ENCODE measurements at regions not wholly inside any gene's neighbourhood (a gene's known extent, or its start where the extent isn't known, plus 50 kb on each side); places are given as distances from the start of the nearest gene placed in this dataset.

GRCh38 chr1:54475946-54476516, 69.8 kb upstream of the SSBP3 start (continued):
- TF ChIP-seq ATF4 (CRISPR knock-in tag; IDR thresholded peaks at IDR 0.05) (no peak), ZNF79 (CRISPR knock-in tag; IDR thresholded peaks at IDR 0.05; ENCODE audit: low read depth) (no peak), HCFC1 (IDR thresholded peaks at IDR 0.05; ENCODE audit: low read depth, low read length) (no peak), TFAM (CRISPR knock-in tag; conservative IDR thresholded peaks at IDR 0.05) (no peak), FIP1L1 (IDR thresholded peaks at IDR 0.05; ENCODE audit: low read depth, low read length, poor library complexity, severe bottlenecking) (no peak), CHD2 (IDR thresholded peaks at IDR 0.05; ENCODE audit: low read depth, low read length) (no peak), GABPB2 (CRISPR knock-in tag; conservative IDR thresholded peaks at IDR 0.05) (no peak), ZNF830 (CRISPR knock-in tag; IDR thresholded peaks at IDR 0.05) (no peak), ESRRB (CRISPR knock-in tag; IDR thresholded peaks at IDR 0.05; ENCODE audit: borderline replicate concordance) (no peak), ZNF668 (CRISPR knock-in tag; IDR thresholded peaks at IDR 0.05) (no peak), JUN (IDR thresholded peaks at IDR 0.05; ENCODE audit: borderline replicate concordance, low read depth, low read length) (no peak), JUN (CRISPR knock-in tag; IDR thresholded peaks at IDR 0.05; ENCODE audit: borderline replicate concordance) (no peak), MAZ (CRISPR knock-in tag; conservative IDR thresholded peaks at IDR 0.05 in 1 of 2, IDR thresholded peaks at IDR 0.05 in 1 of 2) (no peak), ZNF561 (CRISPR knock-in tag; conservative IDR thresholded peaks at IDR 0.05) (no peak)
- TF ChIP-seq, protein P1, sequence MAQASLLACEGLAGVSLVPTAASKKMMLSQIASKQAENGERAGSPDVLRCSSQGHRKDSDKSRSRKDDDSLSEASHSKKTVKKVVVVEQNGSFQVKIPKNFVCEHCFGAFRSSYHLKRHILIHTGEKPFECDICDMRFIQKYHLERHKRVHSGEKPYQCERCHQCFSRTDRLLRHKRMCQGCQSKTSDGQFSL (CRISPR knock-in tag; IDR thresholded peaks at IDR 0.05) = peak; percentile 86
- TF ChIP-seq, protein P1 (tag; IDR thresholded peaks at IDR 0.05) = peak in 1 of 2 experiments; percentile 49; a peak in 1 of 4 replicates
- TF ChIP-seq, protein P2, sequence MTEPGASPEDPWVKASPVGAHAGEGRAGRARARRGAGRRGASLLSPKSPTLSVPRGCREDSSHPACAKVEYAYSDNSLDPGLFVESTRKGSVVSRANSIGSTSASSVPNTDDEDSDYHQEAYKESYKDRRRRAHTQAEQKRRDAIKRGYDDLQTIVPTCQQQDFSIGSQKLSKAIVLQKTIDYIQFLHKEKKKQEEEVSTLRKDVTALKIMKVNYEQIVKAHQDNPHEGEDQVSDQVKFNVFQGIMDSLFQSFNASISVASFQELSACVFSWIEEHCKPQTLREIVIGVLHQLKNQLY (CRISPR knock-in tag; conservative IDR thresholded peaks at IDR 0.05) = no peak

All from K562 (cell line).